SK-N-SH (cell line): ENCODE measurements at regions not wholly inside any gene's neighbourhood (a gene's known extent, or its start where the extent isn't known, plus 50 kb on each side); places are given as distances from the start of the nearest gene placed in this dataset.

Source experiments
- CTCF ChIA-PET: fragments of 300-600, 350-600 bp; formaldehyde crosslinking; extraction: SDS; loops from one replicate; lab custom pipeline; 2021; lab: Yijun Ruan, JAX
- POLR2A ChIA-PET: fragments of 350-600 bp; sonication (Branson Sonifier 250); formaldehyde crosslinking; extraction: SDS; loops from one replicate; lab custom pipeline; 2020; ENCODE audit warnings: antibody characterized with exemption, inconsistent platforms; lab: Yijun Ruan, JAX
- DNase-seq: peaks from one replicate; pipeline ENCODE4 v3.0.0; 2012
- H2AFZ ChIP-seq: fragments of 200-600 bp; sonication (generic); 2 replicates; pipeline ENCODE4 v1.8.1; 2016; ENCODE audit warnings: antibody characterized with exemption, mild to moderate bottlenecking, low read depth
- H3F3A ChIP-seq: fragments of 200-600 bp; sonication (generic); replicated peaks from 2 replicates; pipeline ENCODE3; 2016; ENCODE audit warnings: antibody characterized with exemption, mild to moderate bottlenecking; ENCODE audit not compliant: insufficient read depth
- H3K27ac ChIP-seq, 2 experiments: fragments of 200-500 bp in 1 of 2; fragments of 200-600 bp in 1 of 2; sonication (Bioruptor generic) in 1 of 2; sonication (generic), shearing (Covaris generic) in 1 of 2; 2 replicates each; pipeline versions ENCODE4 v1.5.1 to v1.6.1; 2014 to 2016; ENCODE audit warnings: low read depth in 2 of 2, inconsistent platforms in 1 of 2, low read length in 1 of 2, mild to moderate bottlenecking in 1 of 2, mixed read lengths in 1 of 2
- H3K27me3 ChIP-seq: fragments of 200-600 bp; sonication (generic), shearing (Covaris generic); 2 replicates; pipeline ENCODE4 v1.6.1; 2016; ENCODE audit warnings: mixed run types; ENCODE audit not compliant: insufficient read depth
- H3K36me3 ChIP-seq, 2 experiments: fragments of 200-500 bp in 1 of 2; fragments of 200-600 bp in 1 of 2; sonication (Bioruptor generic) in 1 of 2; sonication (generic) in 1 of 2; replicated peaks in 1 of 2; 2 replicates each; pipeline versions ENCODE3 to v1.5.1; 2014 to 2016; ENCODE audit warnings: low read length in 1 of 2, mild to moderate bottlenecking in 1 of 2; ENCODE audit not compliant: insufficient read depth in 2 of 2, control insufficient read depth in 1 of 2
- H3K4me1 ChIP-seq, 2 experiments: fragments of 200-500 bp in 1 of 2; fragments of 200-600 bp in 1 of 2; sonication (Bioruptor generic) in 1 of 2; sonication (generic), shearing (Covaris generic) in 1 of 2; 2 replicates each; pipeline versions ENCODE4 v1.5.1 to v1.6.1; 2014 to 2016; ENCODE audit warnings: low read depth in 1 of 2, low read length in 1 of 2, mixed run types in 1 of 2; ENCODE audit not compliant: insufficient read depth in 2 of 2, control insufficient read depth in 1 of 2
- H3K4me2 ChIP-seq: fragments of 200-600 bp; sonication (generic), shearing (Covaris generic); 2 replicates; pipeline ENCODE4 v1.6.1; 2017; ENCODE audit warnings: mixed run types
- H3K4me3 ChIP-seq, 2 experiments: fragments of 200-500 bp in 1 of 2; fragments of 200-600 bp in 1 of 2; sonication (Bioruptor generic) in 1 of 2; sonication (generic), shearing (Covaris generic) in 1 of 2; 2 replicates each; pipeline versions ENCODE4 v1.5.1 to v1.8.1; 2014 to 2016; ENCODE audit warnings: low read depth in 2 of 2, inconsistent platforms in 1 of 2, low read length in 1 of 2, mild to moderate bottlenecking in 1 of 2, mixed read lengths in 1 of 2, moderate library complexity in 1 of 2
- H3K79me2 ChIP-seq: fragments of 200-600 bp; sonication (generic); 2 replicates; pipeline ENCODE4 v1.8.1; 2017; ENCODE audit warnings: mild to moderate bottlenecking; ENCODE audit not compliant: insufficient read depth
- H3K9ac ChIP-seq: fragments of 200-600 bp; sonication (generic); 2 replicates; pipeline ENCODE4 v1.6.1; 2017; ENCODE audit warnings: mixed run types
- H3K9me2 ChIP-seq: fragments of 200-600 bp; sonication (generic); 2 replicates; pipeline ENCODE4 v1.6.1; 2017; ENCODE audit warnings: mixed run types
- H3K9me3 ChIP-seq: fragments of 200-600 bp; sonication (generic); 2 replicates; pipeline ENCODE4 v1.6.1; 2017; ENCODE audit warnings: mixed run types, mild to moderate bottlenecking, moderate library complexity
- H4K20me1 ChIP-seq: fragments of 200-600 bp; sonication (generic); 2 replicates; pipeline ENCODE4 v1.6.1; 2017; ENCODE audit warnings: mild to moderate bottlenecking, mixed run types; ENCODE audit not compliant: insufficient read depth
- CTCF ChIP-seq: fragments of 200-600 bp; sonication (generic); IDR thresholded peaks from 2 replicates; pipeline ENCODE4 v1.6.1; 2017; ENCODE audit warnings: antibody characterized with exemption, mild to moderate bottlenecking, moderate library complexity
- ELF1 ChIP-seq: IDR thresholded peaks from 2 replicates; pipeline ENCODE4 v1.4.0; 2012
- FOSL2 ChIP-seq: IDR thresholded peaks from 2 replicates; pipeline ENCODE4 v1.4.0; 2012; ENCODE audit warnings: low read depth, mild to moderate bottlenecking, moderate library complexity, borderline replicate concordance
- FOXJ3 ChIP-seq: sonication (generic); formaldehyde crosslinking; IDR thresholded peaks from 2 replicates; pipeline ENCODE4 v1.5.1; 2020; ENCODE audit warnings: mild to moderate bottlenecking, missing genetic modification reagents
- GABPA ChIP-seq: IDR thresholded peaks from 2 replicates; pipeline ENCODE4 v1.4.0; 2012; ENCODE audit warnings: low read depth, mild to moderate bottlenecking
- GATA2 ChIP-seq: sonication (generic); formaldehyde crosslinking; IDR thresholded peaks from 2 replicates; pipeline ENCODE4 v1.5.0; 2020; ENCODE audit warnings: mild to moderate bottlenecking, missing genetic modification reagents
- IRF3 ChIP-seq: fragments of 150-350 bp; IDR thresholded peaks from 2 replicates; pipeline ENCODE4 v1.6.1; 2016; ENCODE audit warnings: mild to moderate bottlenecking, low read depth, low read length
- MAX ChIP-seq: IDR thresholded peaks from 2 replicates; pipeline ENCODE4 v1.4.0; 2012; ENCODE audit warnings: low read depth
- MEF2A ChIP-seq: IDR thresholded peaks from 2 replicates; pipeline ENCODE4 v1.4.0; 2012; ENCODE audit warnings: low read depth, borderline replicate concordance
- NFIC ChIP-seq: IDR thresholded peaks from 2 replicates; pipeline ENCODE4 v1.4.0; 2012; ENCODE audit warnings: borderline replicate concordance
- RCOR1 ChIP-seq: fragments of 150-350 bp; IDR thresholded peaks from 2 replicates; pipeline ENCODE4 v1.6.1; 2017; ENCODE audit warnings: antibody characterized with exemption, low read length
- REST ChIP-seq: IDR thresholded peaks from 2 replicates; pipeline ENCODE4 v1.6.1; 2012; ENCODE audit warnings: mild to moderate bottlenecking, low read depth, low read length, moderate library complexity
- RFX5 ChIP-seq: IDR thresholded peaks from 2 replicates; pipeline ENCODE4 v1.6.1; 2012; ENCODE audit warnings: mild to moderate bottlenecking, improper control_type of control experiment, low read length
- SIN3A ChIP-seq: IDR thresholded peaks from 2 replicates; pipeline ENCODE4 v1.6.1; 2012; ENCODE audit warnings: low read depth, mild to moderate bottlenecking, low read length, moderate library complexity, borderline replicate concordance
- SMC3 ChIP-seq: IDR thresholded peaks from 2 replicates; pipeline ENCODE4 v1.6.1; 2012; ENCODE audit warnings: low read depth, low read length, improper control_type of control experiment
- TAF1 ChIP-seq: IDR thresholded peaks from 2 replicates; pipeline ENCODE4 v1.6.1; 2012; ENCODE audit warnings: low read depth, mild to moderate bottlenecking, low read length, moderate library complexity, borderline replicate concordance
- TCF12 ChIP-seq: IDR thresholded peaks from 2 replicates; pipeline ENCODE4 v1.4.0; 2012
- USF1 ChIP-seq: IDR thresholded peaks from 2 replicates; pipeline ENCODE4 v1.4.0; 2012; ENCODE audit warnings: low read depth, borderline replicate concordance
- YY1 ChIP-seq: IDR thresholded peaks from 2 replicates; pipeline ENCODE4 v1.4.0; 2012; ENCODE audit warnings: low read depth, mild to moderate bottlenecking
- ZBTB33 ChIP-seq: IDR thresholded peaks from 2 replicates; pipeline ENCODE4 v1.4.0; 2012; ENCODE audit warnings: low read depth, borderline replicate concordance
- WGBS: methylation state at CpG from one replicate; pipeline ENCODE4 v1.1.6; 2017; ENCODE audit warnings: low lambda C conversion rate; 5-methylcytosine and 5-hydroxymethylcytosine counted together

GRCh38 chr7:106565428-106565827 lies 95.5 kb downstream of the CCDC71L start:
- WGBS, result 90% methylated on average over 1 of the region's 1 CpG
- no peaks in the 10 kb centered on the region for H3K9me3 ChIP-seq
- no peaks in the 10 kb centered on the region for H3K36me3 ChIP-seq
- no peaks in the 10 kb centered on the region for H3K9me2 ChIP-seq
- no peak overlapping the region for H3K4me3 ChIP-seq
- no peak overlapping the region for H3K27ac ChIP-seq
- no peak for DNase-seq
- H3K27me3 ChIP-seq, result no peaks in the 10 kb centered on the region
- no peaks in the 10 kb centered on the region for H3F3A ChIP-seq
- no peaks in the 10 kb centered on the region for H3K79me2 ChIP-seq
- H4K20me1 ChIP-seq, result no peaks in the 10 kb centered on the region
- no peak overlapping the region for H3K9ac ChIP-seq
- TF ChIP-seq SMC3, result no peak
- TF ChIP-seq FOSL2, result no peak
- no peak for TF ChIP-seq USF1
- no peak for TF ChIP-seq ZBTB33
- no peak for TF ChIP-seq SIN3A
- no peak for TF ChIP-seq REST
- TF ChIP-seq IRF3, result no peak
- TF ChIP-seq MAX, result no peak
- TF ChIP-seq NFIC, result no peak
- TF ChIP-seq RFX5, result no peak
- TF ChIP-seq GATA2 (CRISPR knock-in tag), result no peak
- no peak for TF ChIP-seq TCF12
- no peak for TF ChIP-seq CTCF
- no peak for TF ChIP-seq GABPA
- no peak for TF ChIP-seq RCOR1
- no peak for TF ChIP-seq ELF1
- TF ChIP-seq TAF1, result no peak
- TF ChIP-seq FOXJ3 (CRISPR knock-in tag), result no peak
- no peak for TF ChIP-seq YY1
- no peak for TF ChIP-seq MEF2A
- H3K4me2 ChIP-seq, result no peak overlapping the region
- peaks cover 10 to 43% of the 10 kb centered on the region in 2 experiments; a peak in 3 of 4 replicates for H3K4me1 ChIP-seq
- ChIA-PET POLR2A (no interaction called here), CTCF (interaction anchor here (0.5 to 1.0 kb wide), 3 partner anchors 94 to 1286 kb away, joined by 3 read pairs; no protein-coding TSS in a partner anchor)
- H2AFZ ChIP-seq, result no peak overlapping the region
